PFSK-1 (cell line): ENCODE measurements at regions not wholly inside any gene's neighbourhood (a gene's known extent, or its start where the extent isn't known, plus 50 kb on each side); places are given as distances from the start of the nearest gene placed in this dataset.

Experiments
- FOXP2 ChIP-seq: optimal IDR thresholded peaks from 2 replicates; pipeline ENCODE3; 2011; ENCODE audit warnings: borderline replicate concordance, control low read depth, inconsistent platforms; ENCODE audit not compliant: insufficient read depth; ENCODE audit errors: extremely low read length, extremely low read depth
- POLR2AphosphoS5 ChIP-seq: IDR thresholded peaks from 2 replicates; pipeline ENCODE4 v1.6.1; 2012; ENCODE audit warnings: low read depth, mild to moderate bottlenecking, control low read depth, low read length, moderate library complexity
- SIN3A ChIP-seq: IDR thresholded peaks from 2 replicates; pipeline ENCODE4 v1.6.1; 2012; ENCODE audit warnings: mild to moderate bottlenecking, low read length, moderate library complexity, borderline replicate concordance; ENCODE audit not compliant: insufficient read depth
- TAF1 ChIP-seq: IDR thresholded peaks from 2 replicates; pipeline ENCODE4 v1.6.1; 2012; ENCODE audit warnings: low read length, control low read depth, borderline replicate concordance; ENCODE audit not compliant: insufficient read depth
- TF ChIP-seq, protein P1 (sequence below), 2 experiments: IDR thresholded peaks; 2 replicates each; pipeline versions ENCODE4 v1.6.1 to v1.8.0; 2011 to 2012; ENCODE audit warnings: low read depth in 2 of 2, low read length in 2 of 2, control low read depth in 1 of 2, inconsistent platforms in 1 of 2, mild to moderate bottlenecking in 1 of 2, moderate library complexity in 1 of 2; ENCODE audit not compliant: insufficient read depth in 1 of 2

DNA sequence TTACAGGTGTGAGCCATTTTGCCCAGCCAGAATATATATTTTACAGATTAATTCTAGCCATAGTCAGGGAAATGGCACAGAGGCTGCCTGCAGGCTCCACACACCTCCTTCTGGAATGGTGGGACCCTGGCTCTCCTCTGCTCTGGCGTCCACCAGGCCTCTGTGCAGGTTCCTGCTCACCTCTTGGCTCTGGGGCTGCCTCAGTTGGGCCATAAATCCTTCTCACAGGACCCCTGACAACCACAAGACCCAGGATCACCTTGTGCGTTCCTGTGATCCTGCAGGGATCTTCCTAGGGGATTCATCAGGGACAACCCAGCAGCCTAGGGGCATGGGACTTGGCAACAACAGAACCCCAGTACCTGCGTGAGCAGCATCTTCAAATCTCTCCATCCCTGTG is 93.0 kb upstream of the FSTL4 start:
- TF ChIP-seq FOXP2 = no peak
- TF ChIP-seq, protein P1, sequence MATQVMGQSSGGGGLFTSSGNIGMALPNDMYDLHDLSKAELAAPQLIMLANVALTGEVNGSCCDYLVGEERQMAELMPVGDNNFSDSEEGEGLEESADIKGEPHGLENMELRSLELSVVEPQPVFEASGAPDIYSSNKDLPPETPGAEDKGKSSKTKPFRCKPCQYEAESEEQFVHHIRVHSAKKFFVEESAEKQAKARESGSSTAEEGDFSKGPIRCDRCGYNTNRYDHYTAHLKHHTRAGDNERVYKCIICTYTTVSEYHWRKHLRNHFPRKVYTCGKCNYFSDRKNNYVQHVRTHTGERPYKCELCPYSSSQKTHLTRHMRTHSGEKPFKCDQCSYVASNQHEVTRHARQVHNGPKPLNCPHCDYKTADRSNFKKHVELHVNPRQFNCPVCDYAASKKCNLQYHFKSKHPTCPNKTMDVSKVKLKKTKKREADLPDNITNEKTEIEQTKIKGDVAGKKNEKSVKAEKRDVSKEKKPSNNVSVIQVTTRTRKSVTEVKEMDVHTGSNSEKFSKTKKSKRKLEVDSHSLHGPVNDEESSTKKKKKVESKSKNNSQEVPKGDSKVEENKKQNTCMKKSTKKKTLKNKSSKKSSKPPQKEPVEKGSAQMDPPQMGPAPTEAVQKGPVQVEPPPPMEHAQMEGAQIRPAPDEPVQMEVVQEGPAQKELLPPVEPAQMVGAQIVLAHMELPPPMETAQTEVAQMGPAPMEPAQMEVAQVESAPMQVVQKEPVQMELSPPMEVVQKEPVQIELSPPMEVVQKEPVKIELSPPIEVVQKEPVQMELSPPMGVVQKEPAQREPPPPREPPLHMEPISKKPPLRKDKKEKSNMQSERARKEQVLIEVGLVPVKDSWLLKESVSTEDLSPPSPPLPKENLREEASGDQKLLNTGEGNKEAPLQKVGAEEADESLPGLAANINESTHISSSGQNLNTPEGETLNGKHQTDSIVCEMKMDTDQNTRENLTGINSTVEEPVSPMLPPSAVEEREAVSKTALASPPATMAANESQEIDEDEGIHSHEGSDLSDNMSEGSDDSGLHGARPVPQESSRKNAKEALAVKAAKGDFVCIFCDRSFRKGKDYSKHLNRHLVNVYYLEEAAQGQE (IDR thresholded peaks at IDR 0.05; ENCODE audit: insufficient read depth in 1 of 2, low read depth in 2 of 2, low read length in 2 of 2) = no peak
- TF ChIP-seq TAF1 = no peak
- TF ChIP-seq SIN3A = no peak
- TF ChIP-seq POLR2AphosphoS5 = no peak

DNA sequence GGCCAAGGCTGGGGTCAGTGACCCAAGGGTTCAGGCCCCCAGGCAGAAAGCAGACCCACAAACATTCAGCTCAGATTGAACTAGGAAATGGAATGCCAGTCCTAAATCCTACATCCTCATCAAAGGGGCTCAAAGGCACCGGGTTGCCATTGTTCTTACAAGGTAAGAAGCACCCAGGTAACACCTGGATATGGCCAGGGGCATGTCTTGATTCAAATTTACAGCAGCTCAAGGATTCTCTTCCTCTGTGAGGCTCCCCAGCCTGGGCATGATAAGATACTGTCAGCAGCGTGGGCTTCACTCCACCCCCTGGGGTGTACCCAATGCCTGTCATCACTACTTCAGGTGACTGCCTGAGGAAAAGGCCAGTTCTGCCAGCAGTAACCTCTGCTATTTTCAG is 92.1 kb upstream of the FSTL4 start:
- TF ChIP-seq, protein P1 (IDR thresholded peaks at IDR 0.05; ENCODE audit: insufficient read depth in 1 of 2, low read depth in 2 of 2, low read length in 2 of 2) = no peak
- no peak for TF ChIP-seq POLR2AphosphoS5
- TF ChIP-seq SIN3A = no peak
- TF ChIP-seq TAF1 = no peak
- TF ChIP-seq FOXP2 = no peak

DNA sequence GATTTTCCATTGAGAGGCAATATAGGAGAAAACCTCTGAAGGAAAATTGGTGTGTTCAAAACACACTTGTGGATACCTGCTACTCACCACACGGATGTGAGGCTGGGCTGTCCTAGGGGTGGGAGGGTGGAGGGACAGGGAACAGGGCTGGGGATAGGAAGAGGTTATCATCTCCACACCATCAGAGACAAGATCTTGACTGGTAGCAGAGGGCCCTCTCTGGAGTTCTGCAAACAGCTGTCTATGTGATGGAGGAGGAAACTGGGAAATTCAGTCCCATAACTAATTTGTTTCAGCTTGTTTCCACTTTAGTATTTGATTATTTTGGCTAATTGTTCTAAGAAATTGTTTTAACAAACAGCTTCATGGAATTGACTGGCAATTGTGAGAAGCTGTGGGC is 91.6 kb upstream of the FSTL4 start:
- TF ChIP-seq SIN3A (no peak), POLR2AphosphoS5 (no peak), FOXP2 (no peak)
- TF ChIP-seq, protein P1 (IDR thresholded peaks at IDR 0.05; ENCODE audit: insufficient read depth in 1 of 2, low read depth in 2 of 2, low read length in 2 of 2) = no peak

DNA sequence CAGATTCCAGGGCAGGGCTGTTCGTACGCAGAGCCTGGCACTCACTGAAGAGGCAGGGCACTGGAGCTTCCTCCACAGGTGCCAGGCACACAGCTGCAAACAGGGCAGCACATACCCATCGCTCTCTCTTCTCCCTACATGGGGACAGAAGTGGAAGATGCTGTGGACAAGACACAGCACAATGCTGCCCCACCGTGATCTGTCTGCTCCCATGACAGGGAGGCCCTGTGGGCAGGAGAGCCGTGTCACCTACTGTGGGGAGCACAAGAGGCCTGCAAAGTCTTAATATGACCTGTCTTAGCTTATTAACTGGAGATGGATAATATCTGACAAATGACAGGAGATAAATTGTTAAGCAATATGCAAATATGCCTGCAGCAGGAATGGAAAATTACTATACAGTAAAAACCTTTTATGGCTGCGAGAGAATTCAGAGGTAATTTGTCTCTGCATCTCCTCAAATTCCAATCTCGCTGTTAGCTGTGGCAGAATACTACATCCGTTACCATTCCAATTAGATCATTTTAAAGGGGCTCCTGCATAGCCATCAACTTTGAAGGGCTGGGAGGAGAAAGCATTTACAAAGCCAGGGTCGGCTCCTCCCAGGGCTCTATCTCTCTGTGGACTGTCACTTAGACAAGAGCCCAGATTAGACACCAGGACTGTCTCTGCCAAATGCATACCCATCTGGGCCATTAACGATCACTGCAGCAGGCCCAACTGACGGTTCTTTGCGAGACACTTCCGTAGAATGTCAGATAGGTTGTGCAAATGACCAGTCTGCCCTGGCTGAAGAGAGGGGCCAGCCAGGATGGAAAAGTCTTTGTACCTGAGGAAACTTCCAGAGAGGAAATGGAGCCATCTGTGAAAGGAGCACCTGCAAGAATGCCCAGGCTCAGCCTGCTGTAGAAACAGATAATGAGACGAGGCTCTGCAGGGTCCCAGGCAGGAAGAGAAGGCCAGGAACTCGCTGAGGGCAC is 90.7 kb upstream of the FSTL4 start:
- TF ChIP-seq, protein P1 (IDR thresholded peaks at IDR 0.05; ENCODE audit: insufficient read depth in 1 of 2, low read depth in 2 of 2, low read length in 2 of 2) = no peak
- TF ChIP-seq POLR2AphosphoS5 = no peak
- no peak for TF ChIP-seq SIN3A
- TF ChIP-seq FOXP2 = no peak
- no peak for TF ChIP-seq TAF1

DNA sequence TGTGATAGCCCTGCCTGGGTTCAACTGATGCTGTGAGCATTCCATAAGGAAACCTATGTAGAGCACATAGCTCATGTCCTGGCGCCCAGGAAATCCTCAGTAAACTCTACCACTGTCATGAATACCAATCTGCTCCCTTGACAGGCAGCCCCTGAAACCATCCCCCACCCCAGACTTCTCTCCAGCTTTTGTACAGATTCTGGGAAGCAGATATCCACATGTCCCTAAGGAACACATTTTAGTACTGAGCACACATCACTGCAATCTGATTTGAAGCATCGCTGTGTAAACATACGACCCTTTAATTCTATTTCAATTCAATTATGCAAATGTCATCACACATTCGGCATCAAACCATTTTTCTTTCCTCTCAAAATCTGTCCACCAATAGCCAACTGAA is 89.5 kb upstream of the FSTL4 start:
- TF ChIP-seq SIN3A = no peak
